GM23338 (cell line): ENCODE measurements at regions not wholly inside any gene's neighbourhood (a gene's known extent, or its start where the extent isn't known, plus 50 kb on each side); places are given as distances from the start of the nearest gene placed in this dataset.

Experiments
- ATAC-seq: fragments of 200-7000 bp; cut with Tn5 transposase; 3 replicates; pipeline ENCODE4 v1.9.1; 2020
- DNase-seq: peaks from one replicate; pipeline ENCODE4 v3.0.0-alpha.2; 2015; ENCODE audit warnings: low spot score
- H2AFZ ChIP-seq: fragments of 200-600 bp; sonication (generic); 2 replicates; pipeline ENCODE4 v1.8.0; 2016; ENCODE audit warnings: antibody characterized with exemption, mild to moderate bottlenecking, moderate library complexity
- H3F3A ChIP-seq: fragments of 200-600 bp; sonication (generic); replicated peaks from 2 replicates; pipeline ENCODE4 v1.8.0; 2017; ENCODE audit warnings: antibody characterized with exemption, mixed run types, low read depth
- H3K27ac ChIP-seq: fragments of 200-600 bp; sonication (generic); 2 replicates; pipeline ENCODE4 v1.6.1; 2016; ENCODE audit warnings: low read depth
- H3K27me3 ChIP-seq: fragments of 200-600 bp; sonication (generic); 2 replicates; pipeline ENCODE4 v1.8.0; 2016; ENCODE audit warnings: mild to moderate bottlenecking, mixed run types, moderate library complexity; ENCODE audit not compliant: insufficient read depth
- H3K36me3 ChIP-seq: fragments of 200-600 bp; sonication (generic); 2 replicates; pipeline ENCODE4 v1.8.0; 2016; ENCODE audit warnings: mild to moderate bottlenecking; ENCODE audit not compliant: insufficient read depth
- H3K4me1 ChIP-seq: fragments of 200-600 bp; sonication (generic); 2 replicates; pipeline ENCODE4 v1.8.0; 2016; ENCODE audit warnings: mild to moderate bottlenecking, moderate library complexity; ENCODE audit not compliant: insufficient read depth
- H3K4me2 ChIP-seq: fragments of 200-600 bp; sonication (generic); 2 replicates; pipeline ENCODE4 v1.7.1; 2017; ENCODE audit warnings: mixed run types
- H3K4me3 ChIP-seq: fragments of 200-600 bp; sonication (generic); 2 replicates; pipeline ENCODE4 v1.6.1; 2016; ENCODE audit warnings: mixed run types
- H3K79me2 ChIP-seq: fragments of 200-600 bp; sonication (generic); replicated peaks from 2 replicates; pipeline ENCODE4 v1.8.0; 2017; ENCODE audit warnings: mild to moderate bottlenecking; ENCODE audit not compliant: insufficient read depth
- H3K9me2 ChIP-seq: fragments of 200-600 bp; sonication (generic); 2 replicates; pipeline ENCODE4 v1.8.0; 2017; ENCODE audit not compliant: insufficient read depth
- H4K20me1 ChIP-seq: fragments of 200-600 bp; sonication (generic); replicated peaks from 2 replicates; pipeline ENCODE4 v1.8.0; 2017; ENCODE audit warnings: mild to moderate bottlenecking; ENCODE audit not compliant: insufficient read depth
- H3K27ac Mint-ChIP-seq: 2 replicates; pipeline ENCODE4 v1.8.0; 2020; ENCODE audit warnings: inconsistent platforms, mild to moderate bottlenecking, moderate library complexity, mixed read lengths
- H3K27me3 Mint-ChIP-seq: 3 replicates; pipeline ENCODE4 v1.8.0; 2022; ENCODE audit warnings: low read depth, mild to moderate bottlenecking, moderate library complexity, mixed read lengths, inconsistent platforms; ENCODE audit not compliant: insufficient read depth, poor library complexity
- H3K36me3 Mint-ChIP-seq: 3 replicates; pipeline ENCODE4 v1.8.0; 2021; ENCODE audit warnings: low read depth, mild to moderate bottlenecking, inconsistent platforms, moderate library complexity, mixed read lengths
- H3K4me1 Mint-ChIP-seq: 3 replicates; pipeline ENCODE4 v1.8.0; 2020; ENCODE audit warnings: mild to moderate bottlenecking, inconsistent platforms, mixed read lengths
- H3K4me3 Mint-ChIP-seq: 3 replicates; pipeline ENCODE4 v1.8.0; 2021; ENCODE audit warnings: moderate library complexity, mild to moderate bottlenecking, inconsistent platforms, mixed read lengths
- H3K9me3 Mint-ChIP-seq: 3 replicates; pipeline ENCODE4 v1.8.0; 2020; ENCODE audit warnings: moderate library complexity, mild to moderate bottlenecking, inconsistent platforms, mixed read lengths
- CREB1 ChIP-seq: fragments of 250-450 bp; sonication (Bioruptor Pico); IDR thresholded peaks from 2 replicates; pipeline ENCODE4 v1.5.0; 2020; ENCODE audit warnings: low read depth, mild to moderate bottlenecking, moderate library complexity
- EZH2 ChIP-seq: fragments of 200-600 bp; sonication (generic); IDR thresholded peaks from one replicate; pipeline ENCODE4 v1.8.0; 2017; ENCODE audit warnings: antibody characterized with exemption, mild to moderate bottlenecking, low read depth; ENCODE audit not compliant: unreplicated experiment
- EZH2phosphoT487 ChIP-seq: fragments of 200-600 bp; sonication (generic); IDR thresholded peaks from one replicate; pipeline ENCODE4 v1.8.1; 2018; ENCODE audit warnings: antibody characterized with exemption; ENCODE audit not compliant: unreplicated experiment
- JUNB ChIP-seq: IDR thresholded peaks from one replicate; pipeline ENCODE4 v1.6.1; 2016; ENCODE audit warnings: antibody characterized with exemption; ENCODE audit not compliant: unreplicated experiment
- NANOG ChIP-seq: IDR thresholded peaks from 2 replicates; pipeline ENCODE4 v1.6.1; 2016; ENCODE audit warnings: antibody characterized with exemption, borderline replicate concordance
- POLR2AphosphoS5 ChIP-seq: IDR thresholded peaks from 2 replicates; pipeline ENCODE4 v1.6.1; 2016; ENCODE audit warnings: antibody characterized with exemption, low read depth
- STAT1 ChIP-seq: IDR thresholded peaks from one replicate; pipeline ENCODE4 v1.6.1; 2016; ENCODE audit warnings: antibody characterized with exemption; ENCODE audit not compliant: unreplicated experiment
- ZNF114 ChIP-seq: fragments of 250-450 bp; sonication (Bioruptor Pico); IDR thresholded peaks from 2 replicates; pipeline ENCODE4 v1.5.0; 2020; ENCODE audit warnings: mild to moderate bottlenecking, moderate library complexity
- TF ChIP-seq, protein P1 (sequence below): IDR thresholded peaks from one replicate; pipeline ENCODE4 v1.6.1; 2018; ENCODE audit warnings: antibody characterized with exemption; ENCODE audit not compliant: unreplicated experiment
- TF ChIP-seq, protein P2 (sequence below), 2 experiments: fragments of 200-600 bp in 1 of 2; sonication (generic) in 1 of 2; conservative IDR thresholded peaks; 2 replicates each; pipeline versions ENCODE4 v1.5.1 to v1.6.1; 2016 to 2017; ENCODE audit warnings: antibody characterized with exemption in 2 of 2, low read depth in 2 of 2, mild to moderate bottlenecking in 2 of 2, moderate library complexity in 1 of 2
- TF ChIP-seq, protein P3 (sequence below): IDR thresholded peaks from 2 replicates; pipeline ENCODE4 v1.6.1; 2016; ENCODE audit warnings: antibody characterized with exemption
- TF ChIP-seq, protein P4 (sequence below): fragments of 250-450 bp; sonication (Bioruptor Pico); IDR thresholded peaks from 2 replicates; pipeline ENCODE4 v1.5.0; 2020; ENCODE audit warnings: mild to moderate bottlenecking, moderate library complexity

DNA sequence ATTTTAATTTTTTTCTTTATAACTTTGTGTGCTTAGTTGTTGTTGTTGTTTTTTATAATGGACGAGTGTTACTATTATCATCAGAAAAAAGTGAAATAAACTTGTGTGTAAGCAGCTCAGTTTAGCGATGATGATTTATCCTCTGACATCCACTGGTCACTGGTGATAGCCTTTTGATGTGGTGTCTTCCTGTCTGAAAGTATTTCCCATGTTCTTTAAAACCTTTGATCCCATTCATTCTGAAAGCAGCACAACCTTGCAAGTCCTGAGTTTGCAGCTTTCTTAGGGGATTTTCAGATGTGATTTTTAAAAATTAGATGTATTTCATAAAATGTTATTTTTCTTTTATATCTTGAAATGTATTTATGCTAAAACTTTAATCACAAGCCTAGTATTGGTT is 85.9 kb upstream of the ZPLD1 start:
- Histone ChIP-seq H3K27ac (no peak overlapping the region), H3F3A (no peaks in the 10 kb centered on the region), H3K79me2 (no peaks in the 10 kb centered on the region), H3K9me2 (no peaks in the 10 kb centered on the region), H2AFZ (no peak overlapping the region), H3K36me3 (no peaks in the 10 kb centered on the region), H3K4me1 (no peaks in the 10 kb centered on the region), H4K20me1 (no peaks in the 10 kb centered on the region), H3K27me3 (no peaks in the 10 kb centered on the region), H3K4me3 (no peak overlapping the region), H3K4me2 (no peak overlapping the region)
- no peaks in the 10 kb centered on the region for H3K27me3 Mint-ChIP-seq
- peaks cover 5% of the 10 kb centered on the region; the same call in 2 of the 3 replicates for H3K4me1 Mint-ChIP-seq
- TF ChIP-seq JUNB: no peak
- no peak for TF ChIP-seq NANOG
- no peak for TF ChIP-seq EZH2phosphoT487
- TF ChIP-seq ZNF114: no peak
- no peak for TF ChIP-seq STAT1
- TF ChIP-seq, protein P1, sequence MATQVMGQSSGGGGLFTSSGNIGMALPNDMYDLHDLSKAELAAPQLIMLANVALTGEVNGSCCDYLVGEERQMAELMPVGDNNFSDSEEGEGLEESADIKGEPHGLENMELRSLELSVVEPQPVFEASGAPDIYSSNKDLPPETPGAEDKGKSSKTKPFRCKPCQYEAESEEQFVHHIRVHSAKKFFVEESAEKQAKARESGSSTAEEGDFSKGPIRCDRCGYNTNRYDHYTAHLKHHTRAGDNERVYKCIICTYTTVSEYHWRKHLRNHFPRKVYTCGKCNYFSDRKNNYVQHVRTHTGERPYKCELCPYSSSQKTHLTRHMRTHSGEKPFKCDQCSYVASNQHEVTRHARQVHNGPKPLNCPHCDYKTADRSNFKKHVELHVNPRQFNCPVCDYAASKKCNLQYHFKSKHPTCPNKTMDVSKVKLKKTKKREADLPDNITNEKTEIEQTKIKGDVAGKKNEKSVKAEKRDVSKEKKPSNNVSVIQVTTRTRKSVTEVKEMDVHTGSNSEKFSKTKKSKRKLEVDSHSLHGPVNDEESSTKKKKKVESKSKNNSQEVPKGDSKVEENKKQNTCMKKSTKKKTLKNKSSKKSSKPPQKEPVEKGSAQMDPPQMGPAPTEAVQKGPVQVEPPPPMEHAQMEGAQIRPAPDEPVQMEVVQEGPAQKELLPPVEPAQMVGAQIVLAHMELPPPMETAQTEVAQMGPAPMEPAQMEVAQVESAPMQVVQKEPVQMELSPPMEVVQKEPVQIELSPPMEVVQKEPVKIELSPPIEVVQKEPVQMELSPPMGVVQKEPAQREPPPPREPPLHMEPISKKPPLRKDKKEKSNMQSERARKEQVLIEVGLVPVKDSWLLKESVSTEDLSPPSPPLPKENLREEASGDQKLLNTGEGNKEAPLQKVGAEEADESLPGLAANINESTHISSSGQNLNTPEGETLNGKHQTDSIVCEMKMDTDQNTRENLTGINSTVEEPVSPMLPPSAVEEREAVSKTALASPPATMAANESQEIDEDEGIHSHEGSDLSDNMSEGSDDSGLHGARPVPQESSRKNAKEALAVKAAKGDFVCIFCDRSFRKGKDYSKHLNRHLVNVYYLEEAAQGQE: no peak
- TF ChIP-seq, protein P2, sequence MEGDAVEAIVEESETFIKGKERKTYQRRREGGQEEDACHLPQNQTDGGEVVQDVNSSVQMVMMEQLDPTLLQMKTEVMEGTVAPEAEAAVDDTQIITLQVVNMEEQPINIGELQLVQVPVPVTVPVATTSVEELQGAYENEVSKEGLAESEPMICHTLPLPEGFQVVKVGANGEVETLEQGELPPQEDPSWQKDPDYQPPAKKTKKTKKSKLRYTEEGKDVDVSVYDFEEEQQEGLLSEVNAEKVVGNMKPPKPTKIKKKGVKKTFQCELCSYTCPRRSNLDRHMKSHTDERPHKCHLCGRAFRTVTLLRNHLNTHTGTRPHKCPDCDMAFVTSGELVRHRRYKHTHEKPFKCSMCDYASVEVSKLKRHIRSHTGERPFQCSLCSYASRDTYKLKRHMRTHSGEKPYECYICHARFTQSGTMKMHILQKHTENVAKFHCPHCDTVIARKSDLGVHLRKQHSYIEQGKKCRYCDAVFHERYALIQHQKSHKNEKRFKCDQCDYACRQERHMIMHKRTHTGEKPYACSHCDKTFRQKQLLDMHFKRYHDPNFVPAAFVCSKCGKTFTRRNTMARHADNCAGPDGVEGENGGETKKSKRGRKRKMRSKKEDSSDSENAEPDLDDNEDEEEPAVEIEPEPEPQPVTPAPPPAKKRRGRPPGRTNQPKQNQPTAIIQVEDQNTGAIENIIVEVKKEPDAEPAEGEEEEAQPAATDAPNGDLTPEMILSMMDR (conservative IDR thresholded peaks at IDR 0.05; ENCODE audit: low read depth in 2 of 2): no peak
- TF ChIP-seq, protein P3, sequence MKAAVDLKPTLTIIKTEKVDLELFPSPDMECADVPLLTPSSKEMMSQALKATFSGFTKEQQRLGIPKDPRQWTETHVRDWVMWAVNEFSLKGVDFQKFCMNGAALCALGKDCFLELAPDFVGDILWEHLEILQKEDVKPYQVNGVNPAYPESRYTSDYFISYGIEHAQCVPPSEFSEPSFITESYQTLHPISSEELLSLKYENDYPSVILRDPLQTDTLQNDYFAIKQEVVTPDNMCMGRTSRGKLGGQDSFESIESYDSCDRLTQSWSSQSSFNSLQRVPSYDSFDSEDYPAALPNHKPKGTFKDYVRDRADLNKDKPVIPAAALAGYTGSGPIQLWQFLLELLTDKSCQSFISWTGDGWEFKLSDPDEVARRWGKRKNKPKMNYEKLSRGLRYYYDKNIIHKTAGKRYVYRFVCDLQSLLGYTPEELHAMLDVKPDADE: no peak
- TF ChIP-seq EZH2: no peak
- TF ChIP-seq CREB1 (CRISPR knock-in tag): no peak
- TF ChIP-seq, protein P4, sequence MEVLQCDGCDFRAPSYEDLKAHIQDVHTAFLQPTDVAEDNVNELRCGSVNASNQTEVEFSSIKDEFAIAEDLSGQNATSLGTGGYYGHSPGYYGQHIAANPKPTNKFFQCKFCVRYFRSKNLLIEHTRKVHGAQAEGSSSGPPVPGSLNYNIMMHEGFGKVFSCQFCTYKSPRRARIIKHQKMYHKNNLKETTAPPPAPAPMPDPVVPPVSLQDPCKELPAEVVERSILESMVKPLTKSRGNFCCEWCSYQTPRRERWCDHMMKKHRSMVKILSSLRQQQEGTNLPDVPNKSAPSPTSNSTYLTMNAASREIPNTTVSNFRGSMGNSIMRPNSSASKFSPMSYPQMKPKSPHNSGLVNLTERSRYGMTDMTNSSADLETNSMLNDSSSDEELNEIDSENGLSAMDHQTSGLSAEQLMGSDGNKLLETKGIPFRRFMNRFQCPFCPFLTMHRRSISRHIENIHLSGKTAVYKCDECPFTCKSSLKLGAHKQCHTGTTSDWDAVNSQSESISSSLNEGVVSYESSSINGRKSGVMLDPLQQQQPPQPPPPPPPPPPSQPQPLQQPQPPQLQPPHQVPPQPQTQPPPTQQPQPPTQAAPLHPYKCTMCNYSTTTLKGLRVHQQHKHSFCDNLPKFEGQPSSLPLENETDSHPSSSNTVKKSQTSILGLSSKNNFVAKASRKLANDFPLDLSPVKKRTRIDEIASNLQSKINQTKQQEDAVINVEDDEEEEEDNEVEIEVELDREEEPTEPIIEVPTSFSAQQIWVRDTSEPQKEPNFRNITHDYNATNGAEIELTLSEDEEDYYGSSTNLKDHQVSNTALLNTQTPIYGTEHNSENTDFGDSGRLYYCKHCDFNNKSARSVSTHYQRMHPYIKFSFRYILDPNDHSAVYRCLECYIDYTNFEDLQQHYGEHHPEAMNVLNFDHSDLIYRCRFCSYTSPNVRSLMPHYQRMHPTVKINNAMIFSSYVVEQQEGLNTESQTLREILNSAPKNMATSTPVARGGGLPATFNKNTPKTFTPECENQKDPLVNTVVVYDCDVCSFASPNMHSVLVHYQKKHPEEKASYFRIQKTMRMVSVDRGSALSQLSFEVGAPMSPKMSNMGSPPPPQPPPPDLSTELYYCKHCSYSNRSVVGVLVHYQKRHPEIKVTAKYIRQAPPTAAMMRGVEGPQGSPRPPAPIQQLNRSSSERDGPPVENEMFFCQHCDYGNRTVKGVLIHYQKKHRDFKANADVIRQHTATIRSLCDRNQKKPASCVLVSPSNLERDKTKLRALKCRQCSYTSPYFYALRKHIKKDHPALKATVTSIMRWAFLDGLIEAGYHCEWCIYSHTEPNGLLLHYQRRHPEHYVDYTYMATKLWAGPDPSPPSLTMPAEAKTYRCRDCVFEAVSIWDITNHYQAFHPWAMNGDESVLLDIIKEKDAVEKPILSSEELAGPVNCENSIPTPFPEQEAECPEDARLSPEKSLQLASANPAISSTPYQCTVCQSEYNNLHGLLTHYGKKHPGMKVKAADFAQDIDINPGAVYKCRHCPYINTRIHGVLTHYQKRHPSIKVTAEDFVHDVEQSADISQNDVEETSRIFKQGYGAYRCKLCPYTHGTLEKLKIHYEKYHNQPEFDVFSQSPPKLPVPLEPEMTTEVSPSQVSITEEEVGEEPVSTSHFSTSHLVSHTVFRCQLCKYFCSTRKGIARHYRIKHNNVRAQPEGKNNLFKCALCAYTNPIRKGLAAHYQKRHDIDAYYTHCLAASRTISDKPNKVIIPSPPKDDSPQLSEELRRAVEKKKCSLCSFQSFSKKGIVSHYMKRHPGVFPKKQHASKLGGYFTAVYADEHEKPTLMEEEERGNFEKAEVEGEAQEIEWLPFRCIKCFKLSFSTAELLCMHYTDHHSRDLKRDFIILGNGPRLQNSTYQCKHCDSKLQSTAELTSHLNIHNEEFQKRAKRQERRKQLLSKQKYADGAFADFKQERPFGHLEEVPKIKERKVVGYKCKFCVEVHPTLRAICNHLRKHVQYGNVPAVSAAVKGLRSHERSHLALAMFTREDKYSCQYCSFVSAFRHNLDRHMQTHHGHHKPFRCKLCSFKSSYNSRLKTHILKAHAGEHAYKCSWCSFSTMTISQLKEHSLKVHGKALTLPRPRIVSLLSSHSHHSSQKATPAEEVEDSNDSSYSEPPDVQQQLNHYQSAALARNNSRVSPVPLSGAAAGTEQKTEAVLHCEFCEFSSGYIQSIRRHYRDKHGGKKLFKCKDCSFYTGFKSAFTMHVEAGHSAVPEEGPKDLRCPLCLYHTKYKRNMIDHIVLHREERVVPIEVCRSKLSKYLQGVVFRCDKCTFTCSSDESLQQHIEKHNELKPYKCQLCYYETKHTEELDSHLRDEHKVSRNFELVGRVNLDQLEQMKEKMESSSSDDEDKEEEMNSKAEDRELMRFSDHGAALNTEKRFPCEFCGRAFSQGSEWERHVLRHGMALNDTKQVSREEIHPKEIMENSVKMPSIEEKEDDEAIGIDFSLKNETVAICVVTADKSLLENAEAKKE: no peak
- no peak for TF ChIP-seq POLR2AphosphoS5
- ATAC-seq: no peak
- H3K36me3 Mint-ChIP-seq: no peaks in the 10 kb centered on the region
- DNase-seq: no peak
- H3K9me3 Mint-ChIP-seq: no peaks in the 10 kb centered on the region
- H3K27ac Mint-ChIP-seq: no peak overlapping the region
- H3K4me3 Mint-ChIP-seq: no peak overlapping the region
